ENCODE measurements at regions not wholly inside any gene's neighbourhood (a gene's known extent, or its start where the extent isn't known, plus 50 kb on each side); places are given as distances from the start of the nearest gene placed in this dataset.
"Not testable (repeated sequence)": the region's sequence is repeated elsewhere in the genome, so short reads cannot be mapped to it uniquely, and the experiment has no call there.

DNA sequence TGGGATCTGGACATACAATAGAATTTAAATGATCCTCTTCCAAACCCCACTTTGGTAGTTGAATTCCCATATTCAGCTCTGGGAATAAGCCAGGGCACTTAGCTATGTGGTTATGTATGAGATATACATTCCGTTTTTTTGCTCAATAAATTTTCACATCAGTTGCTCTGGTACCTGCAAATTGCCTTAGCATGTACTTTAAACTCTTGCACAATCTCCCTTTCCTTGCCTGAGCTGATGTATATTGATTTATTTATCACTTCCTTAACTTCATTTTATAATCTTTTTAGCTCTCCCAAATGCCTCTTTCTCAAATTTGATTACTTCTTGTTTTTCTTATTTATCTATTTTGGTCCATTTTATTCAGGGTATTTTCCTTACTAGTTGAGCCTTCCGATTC lies 90.1 kb upstream of the AGA start:
- H3K9ac ChIP-seq (ENCODE audit: low read length), result no peak overlapping the region
- DNase-seq (ENCODE audit: low read depth, low spot score), result no peak
- no peak overlapping the region for H3K27ac ChIP-seq (ENCODE audit: low read depth, low read length)
- no peak overlapping the region for H2AFZ ChIP-seq (ENCODE audit: low read depth, low read length, poor library complexity, severe bottlenecking)
- no peaks in the 10 kb centered on the region for H3K79me2 ChIP-seq (ENCODE audit: insufficient read depth, low read length)
- TF ChIP-seq SIN3A (IDR thresholded peaks at IDR 0.05; ENCODE audit: low read depth) (no peak), POLR2A (IDR thresholded peaks at IDR 0.05; ENCODE audit: borderline replicate concordance, extremely low read depth, insufficient read depth, insufficient read length) (no peak), TCF7L2 (IDR thresholded peaks at IDR 0.05; ENCODE audit: borderline replicate concordance, extremely low read depth, insufficient read depth, insufficient read length) (no peak), ZNF274 (IDR thresholded peaks at IDR 0.05; ENCODE audit: low read depth, low read length) (no peak), FOSL1 (IDR thresholded peaks at IDR 0.05; ENCODE audit: low read depth) (no peak), EZH2 (IDR thresholded peaks at IDR 0.05) (no peak), ZFX (IDR thresholded peaks at IDR 0.05) (no peak), CBX3 (IDR thresholded peaks at IDR 0.05; ENCODE audit: low read depth) (no peak), CEBPB (IDR thresholded peaks at IDR 0.05; ENCODE audit: low read depth) (no peak)
- TF ChIP-seq, protein P1, sequence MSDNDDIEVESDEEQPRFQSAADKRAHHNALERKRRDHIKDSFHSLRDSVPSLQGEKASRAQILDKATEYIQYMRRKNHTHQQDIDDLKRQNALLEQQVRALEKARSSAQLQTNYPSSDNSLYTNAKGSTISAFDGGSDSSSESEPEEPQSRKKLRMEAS (IDR thresholded peaks at IDR 0.05), result no peak
- TF ChIP-seq, protein P2, sequence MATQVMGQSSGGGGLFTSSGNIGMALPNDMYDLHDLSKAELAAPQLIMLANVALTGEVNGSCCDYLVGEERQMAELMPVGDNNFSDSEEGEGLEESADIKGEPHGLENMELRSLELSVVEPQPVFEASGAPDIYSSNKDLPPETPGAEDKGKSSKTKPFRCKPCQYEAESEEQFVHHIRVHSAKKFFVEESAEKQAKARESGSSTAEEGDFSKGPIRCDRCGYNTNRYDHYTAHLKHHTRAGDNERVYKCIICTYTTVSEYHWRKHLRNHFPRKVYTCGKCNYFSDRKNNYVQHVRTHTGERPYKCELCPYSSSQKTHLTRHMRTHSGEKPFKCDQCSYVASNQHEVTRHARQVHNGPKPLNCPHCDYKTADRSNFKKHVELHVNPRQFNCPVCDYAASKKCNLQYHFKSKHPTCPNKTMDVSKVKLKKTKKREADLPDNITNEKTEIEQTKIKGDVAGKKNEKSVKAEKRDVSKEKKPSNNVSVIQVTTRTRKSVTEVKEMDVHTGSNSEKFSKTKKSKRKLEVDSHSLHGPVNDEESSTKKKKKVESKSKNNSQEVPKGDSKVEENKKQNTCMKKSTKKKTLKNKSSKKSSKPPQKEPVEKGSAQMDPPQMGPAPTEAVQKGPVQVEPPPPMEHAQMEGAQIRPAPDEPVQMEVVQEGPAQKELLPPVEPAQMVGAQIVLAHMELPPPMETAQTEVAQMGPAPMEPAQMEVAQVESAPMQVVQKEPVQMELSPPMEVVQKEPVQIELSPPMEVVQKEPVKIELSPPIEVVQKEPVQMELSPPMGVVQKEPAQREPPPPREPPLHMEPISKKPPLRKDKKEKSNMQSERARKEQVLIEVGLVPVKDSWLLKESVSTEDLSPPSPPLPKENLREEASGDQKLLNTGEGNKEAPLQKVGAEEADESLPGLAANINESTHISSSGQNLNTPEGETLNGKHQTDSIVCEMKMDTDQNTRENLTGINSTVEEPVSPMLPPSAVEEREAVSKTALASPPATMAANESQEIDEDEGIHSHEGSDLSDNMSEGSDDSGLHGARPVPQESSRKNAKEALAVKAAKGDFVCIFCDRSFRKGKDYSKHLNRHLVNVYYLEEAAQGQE (IDR thresholded peaks at IDR 0.05; ENCODE audit: low read depth), result no peak
- no TSS peak for BruUV-seq (replicated peaks)
- ChIA-PET POLR2A (no interaction called here), RAD21 (ENCODE audit: low non-redundant PET in 1 of 2, low total read pairs in 2 of 2, uncharacterized antibody in 2 of 2, unreplicated experiment in 2 of 2) (no interaction called here), CTCF (no interaction called here)
- no peaks in the 10 kb centered on the region for H3K4me1 ChIP-seq (ENCODE audit: control insufficient read depth in 1 of 2, insufficient read depth in 2 of 2, low read length in 2 of 2)
- H3K4me2 ChIP-seq (ENCODE audit: low read length), result no peak overlapping the region
- ATAC-seq, result no peak
- intact Hi-C loops (cut with micrococcal nuclease), result no loop called here
- no peaks in the 10 kb centered on the region for H3K9me2 ChIP-seq (ENCODE audit: insufficient read depth)
- no peaks in the 10 kb centered on the region for H3K27me3 ChIP-seq (ENCODE audit: insufficient read depth, low read length)
- H3K4me3 ChIP-seq (replicated peaks in 1 of 2; ENCODE audit: low read depth in 1 of 2, low read length in 2 of 2), result no peak overlapping the region
- H3K36me3 ChIP-seq (ENCODE audit: control insufficient read depth in 1 of 2, insufficient read depth in 2 of 2, low read length in 2 of 2), result no peaks in the 10 kb centered on the region
- no peaks in the 10 kb centered on the region for H4K20me1 ChIP-seq (ENCODE audit: insufficient read depth)
- H3K9me3 ChIP-seq (ENCODE audit: control insufficient read depth in 1 of 2, insufficient read depth in 1 of 2, low read depth in 1 of 2, low read length in 2 of 2), result no peaks in the 10 kb centered on the region

DNA sequence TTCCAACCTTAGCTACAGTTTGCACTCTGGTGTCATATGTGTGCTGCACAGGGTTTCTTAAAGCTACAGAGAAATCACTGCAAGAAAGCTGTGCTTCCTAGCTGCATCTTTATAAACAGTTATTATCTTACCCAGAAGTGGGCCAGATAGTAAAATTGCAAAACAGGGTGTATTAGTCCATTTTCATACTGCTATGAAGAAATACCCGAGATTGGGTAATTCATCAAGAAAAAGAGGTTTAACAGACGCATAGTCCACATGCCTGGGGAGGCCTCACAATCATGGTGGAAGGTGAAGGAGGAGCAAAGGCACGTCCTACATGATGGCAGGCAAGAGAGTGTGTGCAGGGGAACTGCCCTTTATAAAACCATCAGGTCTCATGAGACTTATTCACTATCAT lies 92.6 kb upstream of the AGA start:
- H3K4me2 ChIP-seq (ENCODE audit: low read length); H3K9me3 ChIP-seq (ENCODE audit: control insufficient read depth in 1 of 2, insufficient read depth in 1 of 2, low read depth in 1 of 2, low read length in 2 of 2); intact Hi-C loops (cut with micrococcal nuclease); BruUV-seq (replicated peaks); H3K4me1 ChIP-seq (ENCODE audit: control insufficient read depth in 1 of 2, insufficient read depth in 2 of 2, low read length in 2 of 2); H3K9me2 ChIP-seq (ENCODE audit: insufficient read depth); CTCF ChIA-PET; H3K27me3 ChIP-seq (ENCODE audit: insufficient read depth, low read length); H3K79me2 ChIP-seq (ENCODE audit: insufficient read depth, low read length); DNase-seq (ENCODE audit: low read depth, low spot score); H3K36me3 ChIP-seq (ENCODE audit: control insufficient read depth in 1 of 2, insufficient read depth in 2 of 2, low read length in 2 of 2); H3K4me3 ChIP-seq (replicated peaks in 1 of 2; ENCODE audit: low read depth in 1 of 2, low read length in 2 of 2); POLR2A ChIA-PET; H2AFZ ChIP-seq (ENCODE audit: low read depth, low read length, poor library complexity, severe bottlenecking); H4K20me1 ChIP-seq (ENCODE audit: insufficient read depth); ATAC-seq; RAD21 ChIA-PET (ENCODE audit: low non-redundant PET in 1 of 2, low total read pairs in 2 of 2, uncharacterized antibody in 2 of 2, unreplicated experiment in 2 of 2); H3K9ac ChIP-seq (ENCODE audit: low read length); H3K27ac ChIP-seq (ENCODE audit: low read depth, low read length): not testable (repeated sequence)

Measured in HCT116 (cell line).